NCI-H1436 treated with DMSO at 0.1 percent for 48 hours (cell line): ENCODE measurements at regions not wholly inside any gene's neighbourhood (a gene's known extent, or its start where the extent isn't known, plus 50 kb on each side); places are given as distances from the start of the nearest gene placed in this dataset.

Experiments
- DNase-seq: peaks from one replicate; lab custom pipeline; 2025; lab: John Stamatoyannopoulos, UW

- DNase-seq: no peak
Measured at GRCh38 chr7:17651863-17652385, 288.4 kb downstream of the SNX13 start.

- no peak for DNase-seq
Measured at GRCh38 chr7:17654940-17655339, 285.4 kb downstream of the SNX13 start.

- DNase-seq: no peak
Measured at GRCh38 chr7:17659126-17659525, 281.2 kb downstream of the SNX13 start.

- no peak for DNase-seq
Measured at GRCh38 chr7:17660116-17660515, 280.2 kb downstream of the SNX13 start.

GRCh38 chr7:17661982-17662585, 278.2 kb downstream of the SNX13 start:
- DNase-seq: no peak

GRCh38 chr7:17663061-17663675, 277.1 kb downstream of the SNX13 start:
- DNase-seq: no peak

- no peak for DNase-seq
Measured at GRCh38 chr7:17665029-17665428, 275.3 kb downstream of the SNX13 start.

GRCh38 chr7:17668122-17668521, 272.2 kb downstream of the SNX13 start:
- DNase-seq: no peak

GRCh38 chr7:17669204-17669603, 271.1 kb downstream of the SNX13 start:
- no peak for DNase-seq

GRCh38 chr7:17671956-17672355, 268.3 kb downstream of the SNX13 start:
- DNase-seq: no peak

GRCh38 chr7:17672783-17673182, 267.5 kb downstream of the SNX13 start:
- DNase-seq: no peak

- no peak for DNase-seq
Measured at GRCh38 chr7:17674166-17674942, 265.9 kb downstream of the SNX13 start.

GRCh38 chr7:17674943-17675608, 265.2 kb downstream of the SNX13 start:
- no peak for DNase-seq

- DNase-seq: no peak
Measured at GRCh38 chr7:17677408-17677807, 262.9 kb downstream of the SNX13 start.

GRCh38 chr7:17678896-17679295, 261.4 kb downstream of the SNX13 start:
- DNase-seq: no peak

GRCh38 chr7:17679458-17679857, 260.8 kb downstream of the SNX13 start:
- no peak for DNase-seq

- DNase-seq: no peak
Measured at GRCh38 chr7:17680026-17680425, 260.3 kb downstream of the SNX13 start.

- no peak for DNase-seq
Measured at GRCh38 chr7:17680943-17681351, 259.3 kb downstream of the SNX13 start.

GRCh38 chr7:17681965-17682364, 258.3 kb downstream of the SNX13 start:
- no peak for DNase-seq

- DNase-seq: no peak
Measured at GRCh38 chr7:17682586-17682985, 257.7 kb downstream of the SNX13 start.

- DNase-seq: no peak
Measured at GRCh38 chr7:17685141-17685540, 255.2 kb downstream of the SNX13 start.

- no peak for DNase-seq
Measured at GRCh38 chr7:17687361-17687760, 252.9 kb downstream of the SNX13 start.
